GM18867 (cell line): ENCODE measurements at regions not wholly inside any gene's neighbourhood (a gene's known extent, or its start where the extent isn't known, plus 50 kb on each side); places are given as distances from the start of the nearest gene placed in this dataset.

Experiments used
- ATAC-seq: cut with Tn5 transposase; IDR thresholded peaks from one replicate; pipeline ENCODE4 v1.9.1; 2021; ENCODE audit warnings: mild to moderate bottlenecking, moderate library complexity; ENCODE audit not compliant: unreplicated experiment

GRCh38 chr1:209455661-209456358, 127.7 kb upstream of the CAMK1G start:
- ATAC-seq: no peak

GRCh38 chr1:209456878-209457277, 126.6 kb upstream of the CAMK1G start:
- no peak for ATAC-seq

DNA sequence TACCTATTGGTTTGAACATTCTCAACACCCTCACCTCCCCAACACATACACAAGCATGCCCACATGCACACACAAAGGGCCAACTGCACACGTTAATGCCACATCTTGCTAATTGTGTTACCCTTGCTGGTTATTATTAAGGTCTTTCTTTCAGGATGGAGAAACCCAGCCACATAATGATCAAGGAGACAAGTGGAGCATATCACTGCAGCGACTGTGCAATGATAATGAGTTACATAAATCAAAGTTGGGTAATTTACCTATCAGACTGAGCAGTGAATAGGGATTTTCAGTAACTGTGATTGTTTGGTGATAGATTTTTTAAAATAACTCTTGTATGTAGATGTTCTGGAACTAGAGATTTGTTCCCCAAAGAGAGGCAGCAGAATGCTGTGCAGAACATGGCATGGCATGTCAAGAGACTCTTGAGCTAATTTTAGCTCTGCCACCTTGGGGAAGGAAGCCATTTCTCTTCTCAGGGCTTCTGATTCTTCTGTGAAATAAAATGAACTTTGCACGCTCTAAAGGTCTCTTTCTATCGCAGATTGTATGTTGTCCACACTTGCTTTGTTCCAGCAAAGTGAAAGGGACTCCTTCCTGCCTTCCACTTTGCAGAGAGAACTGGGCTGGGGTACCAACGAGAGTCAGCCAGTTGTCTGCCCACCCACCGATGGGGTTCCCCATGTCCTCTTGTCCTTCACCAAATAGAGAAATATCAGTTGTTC, 126.0 kb upstream of the CAMK1G start:
- no peak for ATAC-seq

DNA sequence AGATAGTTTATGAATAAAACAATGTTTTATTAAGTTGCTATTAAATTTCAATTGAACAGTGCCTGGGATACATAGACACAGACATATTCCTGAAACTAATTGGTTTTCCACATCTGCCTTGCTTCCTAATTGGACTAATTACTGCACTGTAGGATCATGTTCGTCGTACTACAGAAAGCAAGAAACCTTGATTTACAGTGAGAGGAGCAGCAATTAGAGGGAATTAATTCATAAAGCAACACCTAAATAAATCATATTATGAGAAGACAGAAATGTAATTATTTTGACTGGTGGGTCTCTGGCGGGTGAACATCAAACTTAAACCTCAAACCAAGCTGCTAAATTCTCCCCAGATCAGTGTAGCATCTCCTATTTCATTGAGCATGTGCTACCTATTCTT, 124.6 kb upstream of the CAMK1G start:
- ATAC-seq: no peak

DNA sequence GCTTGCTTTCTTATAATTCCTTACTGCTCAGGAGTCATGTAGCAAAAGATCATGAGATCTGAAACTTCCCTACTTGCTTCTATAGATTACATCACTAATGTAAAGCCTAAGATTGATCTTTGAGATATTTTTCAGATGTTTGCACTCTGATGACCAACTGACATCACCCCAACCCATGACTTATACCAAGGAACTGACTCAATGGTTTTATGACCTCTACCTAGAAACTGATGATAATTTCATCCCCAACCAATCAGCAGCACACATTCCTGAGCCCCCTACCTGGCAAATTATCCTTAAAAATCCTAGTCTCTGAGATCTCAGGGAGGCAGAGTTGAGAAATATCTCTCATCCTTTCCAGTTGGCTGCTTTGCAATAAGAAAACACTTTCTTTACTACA, 122.3 kb upstream of the CAMK1G start:
- ATAC-seq: no peak

GRCh38 chr1:209462433-209462832, 121.1 kb upstream of the CAMK1G start:
- ATAC-seq: no peak

DNA sequence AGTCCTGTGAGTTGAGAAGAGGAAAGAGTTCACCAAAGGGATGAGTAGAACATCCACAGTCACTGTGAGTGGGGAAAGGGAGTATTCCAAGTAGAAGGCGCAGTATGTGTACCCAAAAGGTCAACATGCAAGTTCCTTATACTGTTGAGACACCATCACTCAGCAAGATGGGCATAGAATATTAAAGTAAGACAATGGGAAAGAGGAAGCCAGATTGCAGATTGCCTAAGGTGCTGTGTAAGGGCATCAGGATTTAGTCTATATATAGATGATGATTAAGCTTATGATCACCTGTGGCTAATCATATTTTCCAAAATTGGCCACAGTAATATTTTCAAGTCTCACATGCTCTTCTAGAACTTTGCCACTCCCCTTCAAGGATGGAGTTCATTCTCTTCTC, 120.1 kb upstream of the CAMK1G start:
- ATAC-seq: no peak

DNA sequence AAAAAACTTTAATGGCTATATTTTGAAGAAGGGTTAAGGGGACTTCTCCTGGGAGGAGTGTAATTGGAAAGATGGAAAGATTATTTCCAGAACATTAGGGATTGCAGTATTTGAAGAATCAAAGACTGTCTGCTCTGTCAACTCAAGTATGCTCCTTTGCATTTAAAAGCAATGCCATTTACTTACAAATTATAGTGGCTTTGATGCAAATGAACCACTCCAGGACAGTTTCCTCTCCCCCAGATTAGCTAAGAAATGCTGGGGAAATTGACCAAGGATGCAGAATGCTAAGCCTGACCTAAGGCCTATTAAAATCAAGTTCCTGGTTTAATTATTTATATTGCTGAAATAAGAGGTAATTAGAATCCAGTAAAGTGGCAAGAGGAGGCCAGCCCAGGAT, 110.5 kb upstream of the CAMK1G start:
- ATAC-seq: no peak

- no peak for ATAC-seq
Observed at GRCh38 chr1:209480345-209480744, 103.2 kb upstream of the CAMK1G start.

GRCh38 chr1:209483691-209484090, 99.8 kb upstream of the CAMK1G start:
- ATAC-seq: no peak

DNA sequence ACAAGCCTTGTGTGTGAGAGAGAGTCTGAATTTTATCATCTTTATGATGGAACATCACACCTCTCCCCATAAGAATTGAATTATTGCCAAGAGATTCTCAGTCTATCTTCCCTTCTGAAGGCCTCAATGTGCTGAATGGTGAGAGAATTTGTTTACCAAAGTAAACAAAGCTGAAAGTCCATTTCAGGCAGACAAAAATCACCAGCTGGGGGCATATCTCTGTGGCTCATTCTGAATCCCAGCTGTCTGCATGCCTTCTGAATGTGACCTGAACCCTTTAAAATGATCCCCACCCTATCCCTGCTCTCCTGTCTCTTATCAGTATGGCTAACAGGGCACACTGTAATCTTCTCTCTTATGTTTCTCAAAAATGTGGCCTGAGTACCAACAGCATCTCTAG, 99.1 kb upstream of the CAMK1G start:
- ATAC-seq: no peak

DNA sequence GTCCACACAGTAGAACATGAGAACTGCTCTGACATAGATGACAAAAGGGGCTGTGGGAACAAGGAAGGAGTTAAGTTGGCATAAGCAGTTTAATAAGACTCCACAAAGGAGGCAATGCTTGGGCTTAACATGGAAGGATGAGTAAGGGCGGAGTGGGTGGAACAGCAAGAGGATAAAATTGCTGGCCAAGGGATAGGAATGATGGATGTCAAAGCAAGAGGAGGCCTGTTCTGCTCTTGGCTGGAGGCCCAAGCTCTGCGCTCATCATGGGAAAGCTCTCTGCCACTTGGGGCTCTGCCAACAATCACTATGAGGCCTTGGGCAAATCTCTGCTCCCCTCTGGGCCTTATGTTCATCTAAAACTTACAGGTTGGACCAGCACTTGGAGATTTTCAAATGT, 98.3 kb upstream of the CAMK1G start:
- ATAC-seq: no peak

- ATAC-seq: no peak
Observed at GRCh38 chr1:209485751-209486150, 97.8 kb upstream of the CAMK1G start.

DNA sequence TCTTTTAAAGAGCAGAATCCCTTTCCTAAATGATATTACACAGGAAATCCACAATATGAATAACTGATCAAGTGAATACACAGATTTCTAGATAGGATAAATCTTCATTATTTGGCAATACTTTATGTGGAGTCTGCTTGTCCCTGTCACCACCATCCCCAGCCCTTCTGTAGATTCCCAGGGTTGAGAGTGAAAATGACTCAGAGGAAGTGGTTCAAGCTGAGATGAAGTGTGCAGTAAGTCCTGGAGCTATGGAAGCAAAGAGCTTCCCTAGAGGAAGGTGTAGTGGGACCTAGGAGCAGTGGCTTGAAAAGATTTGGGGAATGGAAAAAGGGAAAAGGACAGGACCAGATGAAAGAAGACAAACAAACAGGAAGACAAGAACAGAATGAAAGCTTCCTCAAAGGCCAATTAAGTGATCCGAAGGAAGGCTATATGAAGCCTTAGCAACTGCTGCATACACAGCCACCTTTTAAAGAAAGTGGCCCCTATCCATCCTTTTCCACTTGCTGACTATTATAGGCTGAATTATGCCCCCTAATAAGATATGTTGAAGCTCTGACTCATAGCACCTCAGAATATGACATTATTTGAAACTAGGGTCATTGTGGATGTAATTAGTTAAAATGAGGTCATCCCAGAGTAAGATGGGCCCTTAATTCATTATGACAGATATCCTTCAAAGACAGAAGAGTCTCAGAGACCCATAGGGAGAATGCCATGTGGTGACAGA, 96.5 kb upstream of the CAMK1G start:
- ATAC-seq: no peak

DNA sequence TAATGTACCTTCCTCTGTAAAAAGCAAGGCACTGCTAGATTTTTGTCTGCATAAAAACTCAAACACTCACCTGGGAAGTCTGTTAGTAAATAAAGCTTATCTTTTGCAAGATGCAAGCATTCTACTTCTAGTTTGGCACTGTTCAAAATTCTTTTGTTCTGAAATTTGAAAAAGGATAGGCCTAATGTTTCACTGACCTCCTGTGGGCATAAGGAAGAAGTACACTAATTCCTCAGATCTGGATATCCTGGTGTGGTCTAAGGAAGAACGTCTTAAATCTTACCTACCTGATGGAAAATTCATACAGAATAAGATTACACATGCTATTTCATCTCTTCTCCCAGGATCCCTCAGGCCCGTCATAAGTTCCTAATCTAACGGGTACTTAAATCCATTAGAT, 93.5 kb upstream of the CAMK1G start:
- no peak for ATAC-seq

GRCh38 chr1:209491031-209491430, 92.5 kb upstream of the CAMK1G start:
- ATAC-seq: no peak

- no peak for ATAC-seq
Observed at GRCh38 chr1:209491496-209491895, 92.0 kb upstream of the CAMK1G start.

GRCh38 chr1:209491897-209492296, 91.6 kb upstream of the CAMK1G start:
- ATAC-seq: no peak

DNA sequence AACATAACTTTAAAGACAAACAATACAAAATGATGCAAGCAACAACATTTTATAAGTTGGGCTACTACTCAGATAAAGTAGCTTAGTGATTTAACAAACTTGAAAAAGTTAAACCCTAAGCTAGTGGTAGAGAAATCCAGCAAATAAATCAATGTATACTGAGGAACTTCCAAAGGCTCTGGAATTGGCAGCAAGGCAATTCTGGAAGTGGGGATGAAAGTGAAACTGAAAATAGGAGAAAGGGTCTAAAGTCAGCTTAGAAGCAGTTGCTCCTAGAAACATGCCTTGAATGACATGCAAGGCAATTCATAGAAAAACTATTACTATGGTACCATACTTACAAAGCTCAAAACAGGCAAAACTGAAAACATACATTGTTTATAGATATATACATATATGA, 90.0 kb upstream of the CAMK1G start:
- ATAC-seq: no peak

GRCh38 chr1:209497729-209498128, 85.8 kb upstream of the CAMK1G start:
- ATAC-seq: no peak

DNA sequence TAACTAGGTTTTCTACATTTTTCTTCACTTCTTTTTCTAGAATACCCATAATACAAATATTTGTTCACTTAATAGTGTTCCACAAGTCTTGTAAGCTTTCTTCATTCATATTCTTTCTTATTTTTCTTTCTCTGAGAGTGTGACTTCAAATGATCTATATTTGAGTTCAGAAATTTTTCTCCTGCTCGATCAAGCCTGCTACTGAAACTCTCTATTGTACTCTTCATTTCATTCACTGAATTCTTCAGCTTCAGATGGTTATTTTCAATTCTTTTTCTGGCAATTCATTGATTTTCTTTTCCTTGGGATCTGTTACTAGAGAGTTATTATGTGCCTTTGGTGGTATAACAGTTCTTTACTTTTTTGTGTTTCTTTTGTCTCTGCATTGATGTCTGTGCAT, 82.5 kb upstream of the CAMK1G start:
- ATAC-seq: no peak

DNA sequence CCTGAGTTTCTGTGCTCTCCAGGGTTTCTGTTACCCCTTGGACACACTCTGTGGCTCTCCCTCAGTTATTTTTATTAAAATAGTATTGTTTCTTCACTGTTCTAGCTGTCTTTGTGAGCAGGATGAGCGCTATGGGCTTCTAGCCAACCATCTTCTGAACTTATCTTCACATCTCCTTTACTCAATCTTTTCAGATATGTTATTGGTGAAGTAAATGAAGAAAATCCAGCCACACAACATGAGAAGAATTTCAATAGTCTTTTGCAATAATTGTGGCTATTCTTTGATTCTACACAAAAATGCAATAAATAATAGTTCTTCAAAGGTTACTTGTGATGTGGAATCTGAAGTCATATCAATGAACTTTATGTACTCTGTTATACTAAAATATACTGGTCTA, 80.3 kb upstream of the CAMK1G start:
- no peak for ATAC-seq
